ENCODE measurements at regions not wholly inside any gene's neighbourhood (a gene's known extent, or its start where the extent isn't known, plus 50 kb on each side); places are given as distances from the start of the nearest gene placed in this dataset.

DNA sequence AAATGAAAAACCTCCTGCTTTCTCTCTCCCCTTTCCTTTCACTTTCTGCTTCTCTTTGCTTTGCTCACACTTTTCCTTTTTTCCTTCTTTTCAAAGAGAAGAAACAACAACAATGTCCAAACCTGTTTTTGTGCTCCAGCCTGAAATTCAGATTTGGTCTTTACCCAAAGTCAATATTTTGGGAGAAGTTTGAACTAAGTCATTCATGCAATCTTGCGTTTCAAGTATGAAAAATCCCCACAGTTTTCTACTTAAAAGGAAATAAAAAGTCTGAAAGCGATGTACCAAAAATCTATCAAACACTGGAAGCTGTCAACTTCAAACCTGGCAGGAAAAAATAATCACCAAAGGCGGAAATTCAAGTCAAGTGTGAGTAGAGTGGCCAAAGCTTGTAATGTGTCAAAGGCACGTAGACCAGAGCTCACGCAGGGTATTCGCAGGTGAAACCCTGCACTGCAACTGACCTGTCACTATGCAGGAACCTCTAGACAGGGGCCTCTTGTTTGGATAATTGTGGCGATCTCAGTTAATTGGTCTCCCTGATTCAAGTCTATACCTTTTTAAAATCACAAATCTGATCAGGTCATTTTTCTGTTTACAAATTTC, 118.8 kb upstream of the GALNT15 start:
- Histone ChIP-seq H3K4me3 (no peak overlapping the region), H3K4me1 (replicated peaks in 1 of 2) (peaks cover 3 to 16% of the 10 kb centered on the region in 2 donors), H3K27me3 (no peaks in the 10 kb centered on the region), H3K9me3 (replicated peaks in 1 of 3) (no peaks in the 10 kb centered on the region), H3K36me3 (replicated peaks in 1 of 2) (no peaks in the 10 kb centered on the region), H3K27ac (peak overlapping the region in 2 of 5 donors; percentile 60 to 75)
- 59 to 71% (median 66%) methylated on average over 7 of the region's 7 CpGs for WGBS, 4 donors
- DNase-seq = no peak
- intact Hi-C loops (cut with DNase I) = no loop called here
- TF ChIP-seq, protein P1, sequence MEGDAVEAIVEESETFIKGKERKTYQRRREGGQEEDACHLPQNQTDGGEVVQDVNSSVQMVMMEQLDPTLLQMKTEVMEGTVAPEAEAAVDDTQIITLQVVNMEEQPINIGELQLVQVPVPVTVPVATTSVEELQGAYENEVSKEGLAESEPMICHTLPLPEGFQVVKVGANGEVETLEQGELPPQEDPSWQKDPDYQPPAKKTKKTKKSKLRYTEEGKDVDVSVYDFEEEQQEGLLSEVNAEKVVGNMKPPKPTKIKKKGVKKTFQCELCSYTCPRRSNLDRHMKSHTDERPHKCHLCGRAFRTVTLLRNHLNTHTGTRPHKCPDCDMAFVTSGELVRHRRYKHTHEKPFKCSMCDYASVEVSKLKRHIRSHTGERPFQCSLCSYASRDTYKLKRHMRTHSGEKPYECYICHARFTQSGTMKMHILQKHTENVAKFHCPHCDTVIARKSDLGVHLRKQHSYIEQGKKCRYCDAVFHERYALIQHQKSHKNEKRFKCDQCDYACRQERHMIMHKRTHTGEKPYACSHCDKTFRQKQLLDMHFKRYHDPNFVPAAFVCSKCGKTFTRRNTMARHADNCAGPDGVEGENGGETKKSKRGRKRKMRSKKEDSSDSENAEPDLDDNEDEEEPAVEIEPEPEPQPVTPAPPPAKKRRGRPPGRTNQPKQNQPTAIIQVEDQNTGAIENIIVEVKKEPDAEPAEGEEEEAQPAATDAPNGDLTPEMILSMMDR (IDR thresholded peaks at IDR 0.05) = no peak
- TF ChIP-seq POLR2A (IDR thresholded peaks at IDR 0.05) = no peak

DNA sequence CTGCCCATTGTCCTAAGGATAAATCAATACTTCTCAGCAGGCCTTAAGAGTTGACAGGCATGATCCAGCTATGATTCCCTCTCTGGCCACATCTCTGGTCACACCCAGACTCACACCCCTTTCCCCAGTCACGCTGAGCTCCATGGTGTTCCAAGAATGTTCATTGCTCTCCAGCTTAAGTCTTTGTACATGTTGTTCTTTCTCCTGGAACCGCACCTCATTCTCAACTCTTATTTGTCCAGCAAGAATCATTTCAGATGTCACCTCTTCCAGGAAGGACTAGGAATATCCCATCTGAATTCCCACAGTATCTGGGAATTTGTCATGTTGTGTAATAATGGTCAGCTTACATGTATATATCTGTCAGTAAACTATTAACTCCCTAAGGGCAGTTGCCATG, 118.3 kb upstream of the GALNT15 start:
- intact Hi-C loops (cut with DNase I) = no loop called here
- no peaks in the 10 kb centered on the region for H3K36me3 ChIP-seq (replicated peaks in 1 of 2)
- WGBS, 4 donors = 64 to 83% (median 74%) methylated on average over 2 of the region's 2 CpGs
- H3K27ac ChIP-seq = peak overlapping the region in 2 of 5 donors; percentile 60 to 75
- H3K9me3 ChIP-seq (replicated peaks in 1 of 3) = no peaks in the 10 kb centered on the region
- H3K27me3 ChIP-seq = no peaks in the 10 kb centered on the region
- H3K4me1 ChIP-seq (replicated peaks in 1 of 2) = peaks cover 4 to 21% of the 10 kb centered on the region in 2 donors
- no peak overlapping the region for H3K4me3 ChIP-seq
- no peak for TF ChIP-seq POLR2A (IDR thresholded peaks at IDR 0.05)
- TF ChIP-seq, protein P1 (IDR thresholded peaks at IDR 0.05) = no peak
- DNase-seq = no peak

DNA sequence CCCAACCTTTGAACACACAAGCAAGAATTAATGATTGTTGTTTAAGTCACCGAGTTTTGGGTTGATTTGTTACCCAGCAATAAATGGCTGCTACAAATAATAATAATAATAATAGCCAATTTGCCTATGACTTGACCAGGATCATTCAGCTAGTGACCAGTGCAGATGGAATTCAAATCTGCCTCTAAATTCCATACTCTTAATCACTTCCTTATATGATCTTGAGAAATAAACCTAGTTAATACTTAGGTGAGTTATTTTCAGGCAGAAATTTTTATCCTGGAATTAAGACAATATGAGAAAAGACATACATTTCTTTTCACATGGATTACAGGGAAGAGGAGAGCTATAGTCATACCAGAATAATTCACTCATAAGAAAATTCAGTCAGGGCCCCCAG, 116.0 kb upstream of the GALNT15 start:
- intact Hi-C loops (cut with DNase I) = no loop called here
- Histone ChIP-seq H3K36me3 (replicated peaks in 1 of 2) (no peaks in the 10 kb centered on the region), H3K9me3 (replicated peaks in 1 of 3) (no peaks in the 10 kb centered on the region), H3K27me3 (no peaks in the 10 kb centered on the region), H3K4me3 (no peak overlapping the region), H3K4me1 (replicated peaks in 1 of 2) (peaks cover 4 to 24% of the 10 kb centered on the region in 2 donors), H3K27ac (peak overlapping the region in 2 of 5 donors; percentile 93 to 94)
- DNase-seq = no peak
- WGBS, 4 donors = 86 to 100% (median 88%) methylated on average over 1 of the region's 1 CpG
- TF ChIP-seq, protein P1 (IDR thresholded peaks at IDR 0.05) = no peak
- TF ChIP-seq POLR2A (IDR thresholded peaks at IDR 0.05) = no peak

DNA sequence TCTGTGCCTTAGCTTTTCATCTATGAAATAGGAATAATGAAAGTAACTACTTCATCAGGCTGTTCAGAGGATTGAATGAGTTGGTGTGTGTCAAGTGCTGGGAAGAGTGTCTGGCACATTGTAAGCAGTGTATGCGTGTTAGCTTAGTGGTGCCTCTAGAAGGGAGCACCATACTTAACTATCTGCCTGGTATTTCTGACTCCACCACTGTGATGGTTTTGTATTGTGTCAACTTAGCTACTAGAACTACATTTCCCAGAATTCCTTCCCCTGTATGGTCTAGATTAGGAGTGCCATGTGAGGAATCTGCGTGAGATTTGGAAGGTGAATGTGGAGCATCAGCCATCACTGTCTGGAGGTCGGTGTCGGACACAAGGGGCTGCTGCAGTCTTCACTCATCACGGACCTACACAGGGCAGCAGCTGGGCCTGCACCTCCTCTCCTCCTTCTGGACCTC, 115.4 kb upstream of the GALNT15 start:
- Histone ChIP-seq H3K27me3 (no peaks in the 10 kb centered on the region), H3K27ac (peak overlapping the region in 3 of 5 donors; percentile 47 to 94 (median 93)), H3K4me1 (replicated peaks in 1 of 2) (peaks cover 4 to 24% of the 10 kb centered on the region in 2 donors), H3K4me3 (no peak overlapping the region), H3K9me3 (replicated peaks in 1 of 3) (no peaks in the 10 kb centered on the region), H3K36me3 (replicated peaks in 1 of 2) (no peaks in the 10 kb centered on the region)
- intact Hi-C loops (cut with DNase I) = no loop called here
- no peak for TF ChIP-seq POLR2A (IDR thresholded peaks at IDR 0.05)
- TF ChIP-seq, protein P1 (IDR thresholded peaks at IDR 0.05) = no peak
- DNase-seq = no peak
- WGBS, 4 donors = 90 to 97% (median 96%) methylated on average over 5 of the region's 5 CpGs
